Panc1 (cell line): ENCODE measurements at regions not wholly inside any gene's neighbourhood (a gene's known extent, or its start where the extent isn't known, plus 50 kb on each side); places are given as distances from the start of the nearest gene placed in this dataset.

ENCODE experiments used
- CTCF ChIP-seq: fragments of 450-650 bp; IDR thresholded peaks from 2 replicates; pipeline ENCODE4 v1.5.1; 2017; ENCODE audit warnings: mild to moderate bottlenecking
- POLR2AphosphoS5 ChIP-seq: IDR thresholded peaks from 2 replicates; pipeline ENCODE4 v1.6.1; 2012; ENCODE audit warnings: mild to moderate bottlenecking, low read depth, low read length, moderate library complexity

- TF ChIP-seq CTCF (no peak), POLR2AphosphoS5 (no peak)
Observed at GRCh38 chr10:79017882-79018520, 50.8 kb upstream of the ZMIZ1 start.
